ENCODE measurements at regions not wholly inside any gene's neighbourhood (a gene's known extent, or its start where the extent isn't known, plus 50 kb on each side); places are given as distances from the start of the nearest gene placed in this dataset.
"Not testable (repeated sequence)": the region's sequence is repeated elsewhere in the genome, so short reads cannot be mapped to it uniquely, and the experiment has no call there.

GRCh38 chr12:127767656-127768055, 499.3 kb upstream of the TMEM132C start:
- DNase-seq, result no peak

GRCh38 chr12:127770118-127770517, 496.9 kb upstream of the TMEM132C start:
- DNase-seq, result no peak

- no peak for DNase-seq
Observed at GRCh38 chr12:127771546-127771945, 495.4 kb upstream of the TMEM132C start.

GRCh38 chr12:127773520-127773919, 493.4 kb upstream of the TMEM132C start:
- no peak for DNase-seq

- no peak for DNase-seq
Observed at GRCh38 chr12:127774828-127775227, 492.1 kb upstream of the TMEM132C start.

- DNase-seq, result no peak
Observed at GRCh38 chr12:127779301-127780045, 487.5 kb upstream of the TMEM132C start.

GRCh38 chr12:127780881-127781280, 486.1 kb upstream of the TMEM132C start:
- no peak for DNase-seq

GRCh38 chr12:127781336-127781735, 485.6 kb upstream of the TMEM132C start:
- DNase-seq, result no peak

GRCh38 chr12:127785540-127785939, 481.4 kb upstream of the TMEM132C start:
- no peak for DNase-seq

- DNase-seq, result no peak
Observed at GRCh38 chr12:127785986-127786590, 480.9 kb upstream of the TMEM132C start.

GRCh38 chr12:127787544-127787943, 479.4 kb upstream of the TMEM132C start:
- DNase-seq, result no peak

- no peak for DNase-seq
Observed at GRCh38 chr12:127790376-127790775, 476.6 kb upstream of the TMEM132C start.

- DNase-seq, result no peak
Observed at GRCh38 chr12:127791217-127791616, 475.8 kb upstream of the TMEM132C start.

- no peak for DNase-seq
Observed at GRCh38 chr12:127797918-127798317, 469.1 kb upstream of the TMEM132C start.

GRCh38 chr12:127802271-127802670, 464.7 kb upstream of the TMEM132C start:
- DNase-seq, result no peak

GRCh38 chr12:127803545-127803944, 463.4 kb upstream of the TMEM132C start:
- DNase-seq, result no peak

GRCh38 chr12:127809275-127809674, 457.7 kb upstream of the TMEM132C start:
- DNase-seq, result no peak

GRCh38 chr12:127810041-127810440, 456.9 kb upstream of the TMEM132C start:
- DNase-seq, result no peak

- not testable (repeated sequence) for DNase-seq
Observed at GRCh38 chr12:127810459-127810858, 456.5 kb upstream of the TMEM132C start.

GRCh38 chr12:127811988-127812387, 455.0 kb upstream of the TMEM132C start:
- DNase-seq, result no peak

GRCh38 chr12:127813147-127813546, 453.8 kb upstream of the TMEM132C start:
- no peak for DNase-seq

- DNase-seq, result no peak
Observed at GRCh38 chr12:127819056-127819455, 447.9 kb upstream of the TMEM132C start.

- DNase-seq, result no peak
Observed at GRCh38 chr12:127820271-127820670, 446.7 kb upstream of the TMEM132C start.

GRCh38 chr12:127820846-127821245, 446.1 kb upstream of the TMEM132C start:
- DNase-seq, result no peak
